ENCODE measurements at regions not wholly inside any gene's neighbourhood (a gene's known extent, or its start where the extent isn't known, plus 50 kb on each side); places are given as distances from the start of the nearest gene placed in this dataset.

DNA sequence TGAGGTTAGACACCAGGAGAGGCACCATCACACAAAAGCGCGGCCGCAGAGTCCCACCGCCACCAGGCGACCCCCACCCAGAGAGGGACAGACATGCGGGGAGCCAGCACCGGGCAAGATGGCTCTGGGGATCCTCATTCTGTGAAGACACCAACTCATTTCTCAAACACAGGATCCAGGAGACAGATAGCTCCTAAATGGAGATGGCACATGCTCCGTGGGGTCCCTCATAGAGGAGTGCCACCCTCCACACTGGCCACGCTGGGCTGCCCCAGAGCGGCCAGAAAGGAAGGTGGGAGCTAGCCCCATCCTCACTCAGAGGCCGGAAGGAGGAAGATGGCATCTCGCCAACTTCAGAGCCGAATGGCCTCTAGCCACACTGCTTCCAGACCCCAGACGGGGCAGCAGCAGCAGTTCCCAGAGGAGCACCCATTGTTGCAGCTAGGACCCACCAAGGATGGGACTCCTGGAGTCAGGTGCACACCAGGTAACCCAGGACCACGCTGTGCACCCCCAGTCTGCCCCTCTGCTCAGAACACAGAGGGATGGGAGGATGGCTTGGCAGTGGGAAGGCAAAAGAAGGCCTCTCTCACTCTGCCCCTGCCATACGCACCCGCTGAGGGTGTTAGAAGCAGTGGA is 78.6 kb downstream of the ZIC5 start:
- DNase-seq: no peak

DNA sequence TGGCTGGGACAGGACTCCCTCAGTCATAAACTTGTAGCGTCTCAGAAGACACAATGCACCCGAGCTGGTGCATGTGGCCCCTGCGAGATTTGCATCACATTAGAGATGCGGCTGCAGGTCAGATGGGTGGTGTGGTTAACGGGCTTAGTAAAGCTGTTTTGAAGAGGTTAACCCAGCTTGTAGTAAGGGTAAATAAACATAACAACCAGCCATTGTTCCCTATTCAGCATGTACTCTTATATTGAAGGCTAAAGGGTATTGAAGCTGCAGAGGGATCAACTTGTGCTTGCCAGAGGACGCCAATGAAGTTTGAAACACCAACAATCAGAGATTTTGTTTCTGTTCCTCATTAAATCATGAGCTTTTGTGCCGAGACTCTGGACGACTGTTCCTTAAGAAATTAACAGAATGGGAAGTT is 79.4 kb downstream of the ZIC5 start:
- no peak for DNase-seq

DNA sequence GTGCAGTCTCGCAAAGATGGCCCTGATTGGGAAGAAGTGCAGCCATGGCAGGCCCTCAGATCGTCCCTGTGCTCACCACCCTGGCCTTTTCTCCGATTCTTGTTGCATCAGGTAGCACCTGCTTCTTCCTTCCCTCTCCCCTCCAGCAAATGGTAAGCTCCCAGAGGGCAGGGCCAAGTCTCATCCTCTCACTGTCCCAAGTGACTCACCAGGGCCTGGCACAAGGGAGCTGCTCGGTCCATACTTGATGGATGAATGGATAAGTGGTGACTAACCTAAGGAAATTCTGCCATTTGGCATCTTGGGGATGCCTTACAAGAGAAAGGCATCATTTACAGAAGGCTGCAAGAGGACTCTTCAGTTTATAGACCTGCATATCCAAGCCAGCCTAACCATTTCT is 84.9 kb downstream of the ZIC5 start:
- DNase-seq: no peak

DNA sequence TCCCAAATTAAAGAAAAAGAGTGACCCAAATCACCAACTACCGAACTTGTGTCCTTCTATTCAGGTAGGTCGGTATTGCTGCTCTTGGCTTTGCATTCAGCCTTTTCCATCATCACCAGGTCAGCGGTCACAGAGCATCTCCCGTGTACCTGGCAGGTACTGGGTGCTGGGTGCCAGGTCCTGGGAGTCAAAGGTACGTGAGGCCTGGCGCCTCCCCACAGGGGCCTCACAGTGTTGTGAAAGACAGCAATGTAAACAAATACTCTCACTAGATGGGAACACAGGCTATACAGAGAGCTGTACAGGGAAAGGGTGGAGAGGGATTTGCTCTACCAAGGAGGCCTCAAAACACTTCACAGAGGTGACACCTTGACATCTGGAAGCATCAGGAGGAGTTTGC is 86.7 kb downstream of the ZIC5 start:
- DNase-seq: no peak

DNA sequence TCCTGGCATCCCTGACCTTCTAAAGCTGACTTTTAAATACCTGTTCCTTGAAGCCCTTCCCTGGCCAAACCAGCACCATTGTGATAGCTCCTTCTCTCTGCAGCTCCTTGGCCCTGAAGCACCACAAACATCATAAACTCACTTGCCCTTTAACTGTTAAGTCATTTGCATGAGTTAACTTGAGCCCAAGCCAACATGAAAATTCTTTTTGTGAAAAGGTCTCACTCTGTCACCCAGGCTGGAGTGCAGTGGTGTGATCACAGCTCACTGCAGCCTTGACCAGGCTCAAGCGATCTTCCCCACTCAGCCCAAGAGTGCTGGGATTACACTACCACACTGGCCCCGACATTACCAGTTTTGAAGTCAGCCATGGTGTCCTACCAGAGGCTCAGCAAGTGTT is 87.8 kb downstream of the ZIC5 start:
- no peak for DNase-seq

DNA sequence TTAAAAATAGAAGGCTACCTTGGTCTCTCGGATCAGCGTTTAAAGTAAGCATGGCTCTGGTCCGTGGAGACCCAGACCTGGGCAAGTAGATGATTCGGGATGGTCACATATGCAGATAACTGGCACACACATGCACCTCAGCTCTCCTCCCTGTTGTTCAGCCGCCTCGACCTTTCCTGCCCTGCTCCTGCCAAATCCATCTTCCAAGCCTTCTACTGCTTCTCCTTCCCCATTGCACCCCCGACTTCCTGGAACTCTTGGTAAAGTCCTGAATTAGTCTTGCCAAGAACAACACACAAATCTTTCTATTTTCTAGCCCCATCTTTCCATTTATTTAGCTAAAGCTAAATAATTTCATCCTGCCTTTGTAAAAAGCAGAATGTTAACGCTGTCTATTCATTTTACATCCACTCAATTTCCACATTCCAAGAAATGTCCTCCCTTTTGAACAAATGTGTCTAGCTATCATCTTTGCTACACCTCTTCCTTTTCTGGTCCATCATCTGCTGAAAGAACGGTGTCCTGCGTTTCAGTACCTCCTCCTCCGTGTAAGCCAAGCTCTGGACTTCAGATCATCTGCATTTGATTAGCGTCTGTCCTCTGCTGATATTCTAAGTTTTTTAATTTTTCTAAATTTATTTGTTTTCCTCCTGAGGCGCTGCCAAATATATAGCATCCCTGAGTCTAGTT is 92.5 kb downstream of the ZIC5 start:
- no peak for DNase-seq

DNA sequence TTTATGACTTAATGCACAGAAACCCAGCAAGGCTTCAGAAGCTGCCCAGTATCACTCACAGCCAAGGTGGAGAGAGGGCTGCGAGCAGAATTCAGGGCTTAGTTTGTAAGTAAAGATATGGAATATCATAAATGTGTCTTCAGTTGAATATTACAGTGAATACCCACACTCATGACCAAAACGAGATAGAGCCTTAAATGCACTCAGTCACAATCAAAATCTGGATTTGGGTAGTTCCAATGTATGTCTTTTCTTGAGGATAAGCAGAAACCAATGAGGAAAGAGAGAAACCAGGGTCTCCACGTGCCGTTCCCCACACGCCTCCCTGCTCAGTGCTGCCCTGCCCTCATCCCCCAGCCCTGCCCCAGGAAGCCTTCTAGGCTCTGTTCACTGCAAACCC is 94.9 kb downstream of the ZIC5 start:
- DNase-seq: no peak

DNA sequence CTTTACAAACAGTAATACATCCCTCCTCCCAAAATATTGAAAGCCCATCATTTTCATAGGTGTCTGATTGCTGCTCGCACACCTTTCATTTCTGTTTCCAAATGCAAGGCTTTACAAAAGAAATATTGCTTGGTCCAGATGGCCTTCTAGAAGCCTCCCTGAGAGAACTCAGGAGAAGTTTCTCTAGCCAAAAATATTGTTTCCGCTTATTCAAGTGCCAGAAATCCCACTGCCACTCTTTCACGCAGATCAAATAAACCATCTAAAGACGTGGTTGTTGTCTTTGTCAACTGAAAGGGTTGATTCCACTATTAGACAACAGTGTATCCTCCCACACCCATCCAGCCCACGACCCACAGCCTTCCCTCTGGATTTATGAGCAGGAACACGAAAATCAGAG is 96.2 kb downstream of the ZIC5 start:
- no peak for DNase-seq

DNA sequence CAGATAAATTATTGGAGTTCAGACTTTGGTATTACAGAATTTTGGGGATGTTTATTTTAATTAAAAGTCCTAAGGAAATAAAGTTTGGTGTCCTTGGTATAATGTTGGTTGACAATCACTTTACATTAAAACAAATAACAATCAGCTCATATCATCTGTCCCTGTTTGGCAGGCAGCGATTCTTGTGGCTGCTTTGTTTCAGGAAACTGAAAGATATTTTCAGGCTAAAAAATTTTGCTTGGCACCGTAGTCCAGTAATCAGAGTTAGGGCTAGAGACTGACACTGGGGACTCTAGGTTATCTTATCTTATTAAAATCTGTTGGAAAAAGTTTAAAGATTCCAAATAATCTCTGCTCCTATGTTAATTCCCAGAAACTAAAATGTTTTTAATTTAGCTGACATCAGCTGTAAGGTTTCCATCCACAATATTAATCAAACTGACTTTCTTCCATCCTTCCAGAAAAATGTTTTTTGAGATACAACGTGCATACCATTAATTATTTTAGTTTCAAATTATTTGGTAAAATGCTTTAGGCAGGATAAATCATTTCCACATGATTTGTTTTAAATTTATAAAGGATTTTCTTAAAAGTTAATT is 97.6 kb downstream of the ZIC5 start:
- DNase-seq: no peak

DNA sequence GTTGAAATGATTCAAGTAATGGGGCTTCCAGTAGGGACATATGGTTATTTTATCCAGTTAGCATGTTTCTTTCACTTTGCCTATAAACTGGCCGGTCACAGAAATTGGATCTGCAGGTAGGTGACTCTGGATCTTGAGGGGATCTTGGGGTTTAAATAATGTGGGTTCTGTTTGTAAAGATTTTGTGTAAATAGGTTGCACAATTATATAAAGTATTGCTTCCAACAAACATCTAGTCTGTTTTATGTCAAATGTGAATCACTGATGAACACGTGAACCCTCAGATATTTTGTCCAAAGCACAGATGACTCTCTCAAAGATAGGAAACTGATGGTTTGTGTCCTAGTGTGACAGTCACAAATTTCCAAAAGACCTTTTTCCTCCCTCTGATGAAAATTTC is 98.4 kb downstream of the ZIC5 start:
- DNase-seq: no peak

DNA sequence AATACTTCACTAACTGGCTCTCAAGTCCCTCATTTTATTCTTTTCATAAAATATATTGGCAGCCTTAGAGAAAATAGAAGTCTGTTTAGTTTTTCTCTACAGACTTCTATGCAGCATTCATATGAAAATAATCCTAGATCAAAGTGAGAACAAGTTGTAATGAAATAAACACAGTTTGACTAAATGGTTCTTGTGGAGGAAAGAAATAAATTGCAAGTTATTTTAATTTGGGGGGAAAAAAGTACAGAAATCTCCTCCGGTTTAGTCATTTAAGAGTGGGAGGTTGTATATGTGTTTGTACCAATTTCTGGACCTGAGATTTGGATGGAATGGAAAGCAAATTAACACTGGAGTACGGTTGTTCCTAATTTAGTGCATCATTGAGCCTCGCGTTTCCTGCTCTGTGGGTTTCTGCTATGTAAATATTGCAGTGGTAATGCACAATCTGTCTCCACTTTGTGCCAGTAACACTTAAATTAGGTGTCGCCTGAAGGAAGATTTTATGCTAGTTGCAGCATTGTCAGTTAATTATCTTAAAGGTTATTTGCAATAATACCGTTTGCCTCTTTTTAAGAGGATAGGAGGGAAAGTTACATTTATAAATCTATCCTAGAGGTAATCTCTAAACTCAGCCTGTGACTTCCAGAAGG is 100.2 kb downstream of the ZIC5 start:
- DNase-seq: no peak

DNA sequence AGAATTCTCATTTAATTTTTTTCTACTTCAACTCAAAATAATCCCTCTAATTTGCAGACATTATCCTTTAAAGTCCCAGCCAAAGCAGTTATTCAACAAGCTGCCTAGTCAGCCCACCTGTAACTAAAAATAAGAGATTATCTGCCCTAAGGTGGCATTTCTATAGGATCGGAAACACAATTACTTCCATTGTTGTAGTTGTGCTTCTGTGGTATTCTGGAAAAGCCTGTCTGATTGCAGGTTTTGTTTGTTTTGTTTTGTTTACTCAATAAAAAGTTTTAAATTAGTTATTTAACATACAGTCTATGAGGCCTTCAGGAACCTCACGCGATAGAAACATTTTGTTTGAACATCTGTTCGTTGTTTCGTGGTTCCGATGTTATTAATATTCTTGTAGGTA is 101.0 kb downstream of the ZIC5 start:
- no peak for DNase-seq

DNA sequence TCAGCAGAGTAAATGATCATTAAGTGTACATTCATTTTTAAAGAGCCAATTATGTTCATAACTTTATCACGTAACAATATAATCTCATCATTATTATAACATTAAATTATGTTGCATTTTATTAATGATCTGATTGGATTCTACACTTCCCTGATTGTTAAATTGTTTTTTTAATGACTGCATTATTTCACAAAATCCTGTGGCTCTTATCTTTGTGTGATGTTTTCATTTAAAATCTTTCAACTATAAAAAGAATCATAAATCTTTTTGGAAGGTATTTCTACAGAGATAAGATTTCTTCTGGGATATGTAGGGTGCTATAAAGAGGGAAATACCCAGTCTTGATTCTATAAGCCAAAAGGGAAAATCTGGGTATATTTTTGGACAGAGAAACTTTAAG is 101.7 kb downstream of the ZIC5 start:
- no peak for DNase-seq

DNA sequence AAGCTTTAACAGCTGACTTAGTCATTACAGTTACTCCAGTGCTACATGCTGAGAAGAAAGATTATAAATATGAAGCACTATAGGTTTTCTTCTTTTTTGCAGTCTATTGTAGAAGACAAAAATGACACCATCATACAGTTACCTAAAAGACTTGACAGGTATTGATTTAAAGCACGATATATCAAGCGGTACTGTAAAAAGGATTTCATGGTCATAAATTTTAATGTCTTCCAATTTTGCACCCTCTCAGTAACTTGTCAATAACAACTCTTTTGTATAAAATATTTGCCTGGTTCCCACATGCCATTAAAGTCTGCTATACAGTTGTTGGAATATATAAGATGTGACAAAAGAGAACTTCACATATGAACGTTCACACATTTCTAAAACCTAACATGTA is 102.8 kb downstream of the ZIC5 start:
- no peak for DNase-seq

DNA sequence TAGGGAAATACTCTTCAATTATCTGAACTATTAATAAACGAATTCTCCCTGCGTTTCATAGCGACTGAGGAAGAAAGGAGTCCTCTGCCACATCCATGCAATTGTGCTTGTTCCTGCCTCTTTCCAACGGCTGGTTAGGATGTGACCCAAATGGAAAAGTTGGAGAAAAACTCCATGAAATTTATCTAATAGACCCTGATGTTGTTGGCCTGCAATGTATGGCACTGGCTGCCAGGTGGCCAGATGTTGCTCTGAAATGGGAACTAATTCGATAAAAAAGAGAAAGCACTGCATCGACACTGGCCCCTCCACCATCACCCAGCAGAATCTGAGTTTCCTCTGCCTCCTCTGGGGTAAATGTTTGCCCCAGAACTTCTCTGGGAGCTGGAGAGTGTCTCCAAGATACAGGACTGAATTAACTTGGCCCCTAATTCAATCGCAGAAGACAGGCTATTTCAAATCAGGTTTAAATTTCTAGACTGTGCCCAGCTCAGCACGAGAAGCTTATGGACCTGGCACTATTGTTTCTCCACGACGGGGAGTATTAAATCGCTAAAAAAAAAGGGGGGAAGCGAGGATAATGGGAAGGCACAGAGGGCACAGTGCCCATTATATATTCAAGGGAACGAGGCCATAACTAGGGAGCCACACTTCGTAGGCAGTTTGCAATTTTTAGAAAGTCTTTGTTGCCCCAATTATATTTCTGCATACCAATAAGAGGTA is 103.9 kb downstream of the ZIC5 start:
- no peak for DNase-seq

DNA sequence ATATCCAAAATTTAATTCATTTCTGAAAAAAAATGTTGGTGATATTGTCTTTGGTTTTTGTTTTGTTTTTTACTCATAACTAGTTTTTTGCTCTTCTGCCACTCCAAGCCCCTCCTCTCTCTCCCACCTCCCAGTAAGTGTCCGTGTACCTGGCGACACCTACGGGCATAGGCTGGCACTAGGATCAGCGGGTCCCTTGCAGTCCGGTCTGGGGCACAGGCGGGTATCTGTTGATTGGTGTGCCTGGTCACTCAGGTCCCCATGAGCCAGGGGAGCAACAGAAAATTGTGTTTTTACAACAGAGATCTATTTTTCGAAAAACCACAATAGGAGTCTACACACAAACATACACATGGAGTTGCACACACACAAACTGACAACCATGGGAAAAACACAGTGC is 104.8 kb downstream of the ZIC5 start:
- no peak for DNase-seq

DNA sequence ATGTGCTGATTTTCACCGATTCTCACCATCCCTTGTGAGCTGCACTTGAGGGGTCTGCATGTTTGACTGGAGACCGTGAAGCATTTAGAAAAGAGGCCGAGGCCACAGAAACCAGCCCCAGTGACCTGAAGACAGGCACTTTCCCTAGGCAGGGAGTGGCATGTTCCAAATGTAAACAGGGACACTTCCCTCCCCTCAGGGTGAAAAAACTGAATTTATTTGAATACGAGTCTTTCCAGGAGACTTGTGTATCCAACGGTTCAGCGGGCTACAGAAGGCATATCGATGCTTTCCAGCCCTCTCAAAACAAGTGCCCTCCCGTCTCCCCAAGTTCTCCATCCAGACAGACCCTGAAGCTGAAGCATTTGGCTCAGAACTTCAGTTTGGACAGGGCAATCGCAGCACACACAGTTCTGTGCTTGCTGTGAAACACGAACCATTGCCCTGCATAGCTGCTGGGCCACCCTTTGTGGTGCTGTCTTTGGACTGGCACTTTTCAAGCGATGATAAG is 106.1 kb downstream of the ZIC5 start:
- no peak for DNase-seq

DNA sequence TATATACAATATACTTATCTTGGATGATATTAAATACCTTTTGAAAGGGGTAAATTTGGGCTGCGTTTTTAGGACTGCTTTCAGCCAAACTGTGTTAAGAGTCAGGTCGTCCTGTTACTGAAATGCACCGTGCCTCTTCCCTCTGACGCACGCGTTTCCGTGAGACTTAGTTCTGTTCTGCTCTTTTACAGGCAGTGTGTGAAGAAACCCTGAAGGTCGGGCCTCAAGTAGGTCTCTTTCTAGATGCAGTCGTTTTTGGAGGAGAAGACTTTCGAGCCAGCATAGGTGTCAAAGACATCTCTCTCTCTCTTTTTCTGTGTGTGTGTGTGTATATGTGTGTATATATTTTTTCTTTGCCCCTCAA is 107.0 kb downstream of the ZIC5 start:
- no peak for DNase-seq

DNA sequence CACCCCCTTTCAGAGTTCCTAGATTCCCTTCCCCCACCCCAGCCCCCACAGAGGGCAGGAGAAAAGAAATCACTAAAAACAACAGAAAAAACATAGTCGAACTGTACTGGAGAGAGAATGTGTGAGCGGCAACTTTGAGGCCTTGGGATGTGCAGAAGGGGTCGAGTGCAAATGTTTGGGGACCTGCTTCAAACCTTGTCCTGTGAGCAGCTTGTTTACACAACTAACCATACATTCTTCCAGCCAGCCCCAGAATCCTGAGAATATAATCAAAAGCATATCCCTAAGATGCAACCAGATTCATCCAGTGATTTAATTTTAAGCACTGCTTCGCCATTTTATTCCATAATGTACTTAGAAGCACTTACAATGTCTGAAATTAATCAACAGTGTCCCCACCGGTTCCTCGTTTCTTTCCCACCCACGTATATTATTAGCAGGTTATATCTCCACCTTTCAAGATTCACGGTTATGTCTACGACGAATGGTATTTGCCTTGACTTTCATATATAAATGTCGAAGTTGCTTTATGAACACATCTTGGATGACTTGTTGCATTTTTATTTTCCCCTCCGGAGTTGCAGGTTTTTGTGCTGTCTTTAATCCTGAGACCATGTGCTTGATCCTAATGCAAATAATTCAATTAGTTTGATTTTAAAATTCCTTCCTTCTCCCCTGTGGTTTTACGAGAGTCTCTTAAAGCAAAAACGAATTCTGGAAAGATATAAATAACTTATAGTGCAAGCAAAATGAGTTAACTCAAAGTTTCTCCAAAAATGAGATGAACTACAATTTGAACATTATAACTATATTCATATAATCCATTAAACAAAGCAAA is 107.6 kb downstream of the ZIC5 start:
- DNase-seq: no peak

DNA sequence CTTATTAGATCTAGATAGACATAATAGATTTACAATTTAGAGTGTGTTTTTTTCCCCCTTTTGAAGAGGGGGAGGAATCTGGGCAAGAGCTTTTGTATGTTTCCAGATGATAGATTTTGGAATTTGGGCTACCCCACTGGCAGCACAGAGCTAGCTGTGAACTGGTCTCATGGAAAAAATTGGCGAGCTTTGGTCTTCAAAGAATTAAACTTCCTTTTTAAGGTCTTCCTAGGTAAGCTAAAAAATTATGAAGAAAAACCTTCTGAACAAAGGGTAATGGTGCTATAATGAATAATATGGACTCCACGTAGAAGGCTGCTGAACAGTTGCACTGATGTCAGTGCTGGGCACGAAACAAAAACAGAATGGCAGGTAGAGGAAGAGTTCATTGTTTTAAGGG is 109.3 kb downstream of the ZIC5 start:
- DNase-seq: no peak

DNA sequence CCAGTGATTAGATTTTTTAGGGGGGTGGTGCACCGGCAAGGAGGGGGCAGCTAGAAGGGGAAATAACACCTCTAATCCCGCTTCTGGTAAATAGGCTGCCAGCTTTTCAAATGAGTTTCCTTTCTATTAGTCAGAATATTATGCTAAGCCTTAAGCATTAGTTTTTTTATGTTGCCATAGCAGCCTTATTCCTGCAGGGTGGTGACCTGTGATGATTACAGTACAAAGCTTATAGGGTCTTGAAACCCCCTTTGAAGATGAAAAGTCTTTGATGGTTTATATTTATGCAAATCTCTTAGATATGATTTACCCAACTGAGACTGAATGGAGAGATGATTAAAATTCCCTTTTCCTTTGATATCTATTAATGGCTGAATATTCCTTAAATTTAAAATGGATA is 109.8 kb downstream of the ZIC5 start:
- no peak for DNase-seq

DNA sequence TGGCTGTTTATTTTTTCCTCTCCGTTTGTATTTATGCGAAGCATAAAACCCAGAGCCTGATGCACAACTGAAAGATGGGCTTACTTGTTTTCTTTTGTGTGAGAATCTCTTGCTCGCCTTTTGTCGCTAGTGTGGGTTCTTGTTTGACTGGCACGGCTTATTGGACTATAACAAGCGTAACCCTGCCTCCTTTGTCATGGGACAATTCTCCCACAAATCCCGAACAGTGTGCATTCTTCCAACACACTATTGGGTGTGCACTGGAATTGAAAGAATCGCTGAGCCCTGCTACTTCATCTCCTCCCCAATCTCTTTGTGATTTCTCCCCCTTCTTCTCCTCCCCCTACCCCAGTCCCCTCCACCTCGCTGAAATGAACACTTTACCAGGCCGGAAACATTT is 110.8 kb downstream of the ZIC5 start:
- DNase-seq: no peak

All from T-helper 9 cell (primary cell).